ENCODE measurements at regions not wholly inside any gene's neighbourhood (a gene's known extent, or its start where the extent isn't known, plus 50 kb on each side); places are given as distances from the start of the nearest gene placed in this dataset.

DNA sequence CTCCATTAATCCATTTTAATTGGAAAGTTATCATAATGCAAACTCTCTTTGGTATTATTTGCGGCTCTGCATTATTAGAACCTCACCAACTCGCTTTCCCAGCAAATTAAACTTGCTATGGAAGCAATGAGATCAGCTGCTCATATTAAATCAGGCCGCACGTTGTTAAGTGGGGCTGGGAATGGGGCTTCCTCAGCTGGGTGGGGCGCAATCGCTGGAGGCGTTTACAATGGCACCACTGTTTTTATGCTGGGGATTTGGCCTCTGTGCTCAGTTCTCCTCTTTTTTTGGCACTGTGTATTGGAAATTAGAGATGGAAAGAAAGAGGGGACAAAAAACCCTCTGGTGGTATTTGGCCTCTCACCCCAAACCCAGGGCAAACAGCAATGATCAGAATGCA, 72.2 kb downstream of the RPLP1 start:
- no peak overlapping the region for H2BK5ac ChIP-seq (ENCODE audit: low read depth, low read length, poor library complexity, severe bottlenecking)
- H4K20me1 ChIP-seq (ENCODE audit: insufficient read depth, low read length), result no peaks in the 10 kb centered on the region
- H3K9ac ChIP-seq (ENCODE audit: low read depth, low read length), result no peak overlapping the region
- TF ChIP-seq MAFK (IDR thresholded peaks at IDR 0.05; ENCODE audit: low read depth, low read length) (no peak), SMC3 (IDR thresholded peaks at IDR 0.05; ENCODE audit: low read depth, low read length) (no peak), POLR2A (IDR thresholded peaks at IDR 0.05; ENCODE audit: low read depth, low read length) (no peak), RAD21 (IDR thresholded peaks at IDR 0.05; ENCODE audit: low read length) (no peak), RCOR1 (IDR thresholded peaks at IDR 0.05; ENCODE audit: insufficient replicate concordance, low read length) (no peak), CHD1 (IDR thresholded peaks at IDR 0.05; ENCODE audit: low read depth, low read length) (no peak)
- TF ChIP-seq, protein P1, sequence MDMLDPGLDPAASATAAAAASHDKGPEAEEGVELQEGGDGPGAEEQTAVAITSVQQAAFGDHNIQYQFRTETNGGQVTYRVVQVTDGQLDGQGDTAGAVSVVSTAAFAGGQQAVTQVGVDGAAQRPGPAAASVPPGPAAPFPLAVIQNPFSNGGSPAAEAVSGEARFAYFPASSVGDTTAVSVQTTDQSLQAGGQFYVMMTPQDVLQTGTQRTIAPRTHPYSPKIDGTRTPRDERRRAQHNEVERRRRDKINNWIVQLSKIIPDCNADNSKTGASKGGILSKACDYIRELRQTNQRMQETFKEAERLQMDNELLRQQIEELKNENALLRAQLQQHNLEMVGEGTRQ (IDR thresholded peaks at IDR 0.05; ENCODE audit: low read depth, low read length), result no peak
- no peak overlapping the region for H2AK5ac ChIP-seq (ENCODE audit: low read depth, low read length)
- no peaks in the 10 kb centered on the region for H3K4me1 ChIP-seq (ENCODE audit: control insufficient read depth, insufficient read depth, low read length)
- no peaks in the 10 kb centered on the region for H3K36me3 ChIP-seq (ENCODE audit: control insufficient read depth, insufficient read depth, low read length)
- no peak overlapping the region for H3K18ac ChIP-seq (ENCODE audit: low read depth, low read length)
- in situ Hi-C loops (cut with MboI; ENCODE audit: low sequenced_read_pairs), result no loop called here
- peaks cover 32% of the 10 kb centered on the region for H3K27me3 ChIP-seq (ENCODE audit: control insufficient read depth, insufficient read depth, low read length)
- no peak overlapping the region for H2AK9ac ChIP-seq (replicated peaks; ENCODE audit: low read depth, low read length, poor library complexity)
- H3K27ac ChIP-seq (ENCODE audit: insufficient read depth, low read length), result no peak overlapping the region
- H2BK20ac ChIP-seq (ENCODE audit: low read depth, low read length), result no peak overlapping the region
- no TSS peak for BruUV-seq (replicated peaks)
- no peak overlapping the region for H3K4ac ChIP-seq (ENCODE audit: low read depth, low read length)
- no peak overlapping the region for H2BK15ac ChIP-seq (ENCODE audit: low read depth, low read length)
- intact Hi-C loops (cut with micrococcal nuclease), result loop anchor here (5.0 kb wide), 1 partner anchor 282 kb away; no protein-coding TSS in a partner anchor
- H3K14ac ChIP-seq (replicated peaks; ENCODE audit: low read depth, low read length), result no peak overlapping the region
- no peak overlapping the region for H3K4me3 ChIP-seq (ENCODE audit: insufficient read depth, low read depth, low read length)
- no peak overlapping the region for H3K56ac ChIP-seq (ENCODE audit: extremely low read depth, insufficient read depth, low read length)
- H3K79me1 ChIP-seq (ENCODE audit: low read depth in 1 of 2, low read length in 2 of 2), result no peaks in the 10 kb centered on the region
- H3K4me2 ChIP-seq (ENCODE audit: low read depth, low read length), result no peak overlapping the region
- no peak overlapping the region for H4K5ac ChIP-seq (ENCODE audit: low read depth, low read length)
- peaks cover 6% of the 10 kb centered on the region; the same call in 1 of the 2 replicates for H3K9me3 ChIP-seq (ENCODE audit: control insufficient read depth, insufficient read depth, low read length)
- H2BK120ac ChIP-seq (ENCODE audit: low read depth, low read length), result no peak overlapping the region
- ATAC-seq (ENCODE audit: low read depth) (no peak), DNase-seq (no peak)
- H2AFZ ChIP-seq (replicated peaks; ENCODE audit: low read length, poor library complexity), result no peak overlapping the region
- no CpG with 5 or more reads among the region's 7 CpGs for WGBS, 2 experiments (ENCODE audit: extremely low coverage in 2 of 2, insufficient read length in 1 of 2)
- CTCF ChIA-PET, result no interaction called here
- H4K91ac ChIP-seq (ENCODE audit: insufficient read depth, low read depth, low read length), result no peak overlapping the region
- no peak overlapping the region for H4K8ac ChIP-seq (ENCODE audit: low read depth in 2 of 2, low read length in 2 of 2)
- H3K9me1 ChIP-seq (ENCODE audit: insufficient read depth, low read length), result no peaks in the 10 kb centered on the region
- no peak overlapping the region for H3K23ac ChIP-seq (ENCODE audit: low read depth, low read length)
- dilution Hi-C loops (cut with HindIII; ENCODE audit: low sequenced_read_pairs, unreplicated experiment), result no loop called here
- POLR2A ChIA-PET (ENCODE audit: unreplicated experiment), result no interaction called here
